GM13976 (cell line): ENCODE measurements at regions not wholly inside any gene's neighbourhood (a gene's known extent, or its start where the extent isn't known, plus 50 kb on each side); places are given as distances from the start of the nearest gene placed in this dataset.

Experiments used
- DNase-seq: peaks from one replicate; pipeline ENCODE4 v3.0.0; 2012; ENCODE audit warnings: low spot score
- CTCF ChIP-seq: IDR thresholded peaks from 2 replicates; pipeline ENCODE4 v1.5.1; 2012; ENCODE audit warnings: borderline replicate concordance, mild to moderate bottlenecking; ENCODE audit not compliant: insufficient read depth; ENCODE audit errors: extremely low read depth, missing control alignments, control extremely low read depth
- in situ Hi-C: fragments of 300-500 bp; cut with MboI; formaldehyde crosslinking; loops from one replicate; pipeline ENCODE4 v1.12.0; 2022; ENCODE audit warnings: low sequenced_read_pairs, mixed read lengths, inconsistent platforms; ENCODE audit not compliant: unreplicated experiment

- no peak for TF ChIP-seq CTCF
- in situ Hi-C loops = no loop called here
These were observed 188.6 kb upstream of the SOX5 start for GRCh38 chr12:24138041-24138440.

GRCh38 chr12:24135158-24135850 lies 185.8 kb upstream of the SOX5 start:
- DNase-seq = no peak
- no peak for TF ChIP-seq CTCF
- in situ Hi-C loops = no loop called here

More at GRCh38 chr12:24138041-24138440, 188.6 kb upstream of the SOX5 start:
- no peak for DNase-seq

DNA sequence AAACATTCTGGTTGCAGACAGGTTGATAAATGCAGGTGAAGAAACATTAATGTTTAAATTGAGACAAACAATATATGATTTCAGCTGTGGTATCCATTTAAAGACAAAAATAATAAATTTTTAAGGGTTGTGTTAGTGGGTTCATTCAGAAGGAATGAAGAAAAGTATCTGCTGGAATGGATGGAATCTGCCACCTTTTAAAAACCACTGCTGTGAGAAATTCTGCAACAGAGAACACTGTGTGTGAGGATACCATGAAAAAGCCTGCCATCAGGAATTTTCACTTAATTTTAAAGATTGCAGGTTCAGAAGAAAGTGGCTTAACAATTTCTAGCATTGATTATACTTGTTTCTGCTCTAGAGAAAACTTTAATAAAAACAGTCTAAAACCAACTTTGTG lies 184.6 kb upstream of the SOX5 start:
- DNase-seq = no peak
- in situ Hi-C loops = no loop called here
- TF ChIP-seq CTCF = no peak

GRCh38 chr12:24133384-24133783 lies 183.9 kb upstream of the SOX5 start:
- DNase-seq = no peak
- TF ChIP-seq CTCF = no peak
- in situ Hi-C loops = no loop called here

- peak; percentile 19 for DNase-seq
- no peak for TF ChIP-seq CTCF
- in situ Hi-C loops = no loop called here
These were observed 178.7 kb upstream of the SOX5 start for GRCh38 chr12:24127919-24128721.

DNA sequence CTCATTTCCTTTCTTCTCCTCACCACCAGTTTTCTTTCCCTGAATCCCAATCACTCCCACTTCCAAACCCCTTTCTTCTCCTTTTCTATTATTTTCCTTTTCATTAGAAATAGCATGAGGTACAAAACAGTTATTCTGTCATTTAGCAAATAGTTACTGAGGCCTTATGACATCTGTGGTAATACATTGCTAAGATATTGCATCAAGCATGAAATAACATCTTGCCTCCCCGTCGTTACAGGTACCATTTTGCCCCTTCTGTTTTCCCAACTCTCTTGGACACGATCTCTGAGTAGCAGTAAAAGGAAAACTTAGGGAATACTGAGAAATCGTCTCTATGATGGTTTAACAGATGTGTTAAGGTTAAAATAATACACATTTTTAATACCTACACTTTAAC lies 175.8 kb upstream of the SOX5 start:
- DNase-seq = no peak
- TF ChIP-seq CTCF = no peak
- in situ Hi-C loops = no loop called here
